ENCODE measurements at regions not wholly inside any gene's neighbourhood (a gene's known extent, or its start where the extent isn't known, plus 50 kb on each side); places are given as distances from the start of the nearest gene placed in this dataset.

- Histone ChIP-seq H3K4me1 (ENCODE audit: insufficient read depth, low read length) (no peaks in the 10 kb centered on the region), H3K4me3 (ENCODE audit: low read length in 2 of 2) (no peak overlapping the region), H3K27me3 (ENCODE audit: insufficient read depth, low read length) (no peaks in the 10 kb centered on the region), H3K27ac (ENCODE audit: low read depth, low read length) (no peak overlapping the region), H3K36me3 (ENCODE audit: insufficient read depth, low read length) (no peaks in the 10 kb centered on the region), H3K9me3 (ENCODE audit: control insufficient read depth in 1 of 2, low read length in 2 of 2) (no peaks in the 10 kb centered on the region)
- H3K36me3 Mint-ChIP-seq, result no peaks in the 10 kb centered on the region
- ChIA-PET CTCF (ENCODE audit: partially characterized antibody) (no interaction called here), POLR2A (ENCODE audit: partially characterized antibody) (no interaction called here)
- no peaks in the 10 kb centered on the region for H3K4me1 Mint-ChIP-seq
- no peak for DNase-seq
- H3K27ac Mint-ChIP-seq, result no peak overlapping the region
- H3K27me3 Mint-ChIP-seq, result no peaks in the 10 kb centered on the region
- no peak overlapping the region for H3K4me3 Mint-ChIP-seq
- intact Hi-C loops (cut with micrococcal nuclease), result no loop called here
- peaks cover 0 to 4% (median 0%) of the 10 kb centered on the region in 8 donors for H3K9me3 Mint-ChIP-seq
Observed at GRCh38 chr11:122280870-122281269, 164.9 kb upstream of the BLID start.

- H3K27ac Mint-ChIP-seq, result no peak overlapping the region
- no peaks in the 10 kb centered on the region for H3K4me1 Mint-ChIP-seq
- no peak for DNase-seq
- peaks cover 0 to 4% (median 0%) of the 10 kb centered on the region in 8 donors for H3K9me3 Mint-ChIP-seq
- POLR2A ChIA-PET (ENCODE audit: partially characterized antibody), result no interaction called here
- no peak overlapping the region for H3K27ac ChIP-seq (ENCODE audit: low read depth, low read length)
- no peak overlapping the region for H3K4me3 Mint-ChIP-seq
- CTCF ChIA-PET (ENCODE audit: partially characterized antibody), result no interaction called here
- intact Hi-C loops (cut with micrococcal nuclease), result no loop called here
- H3K4me1 ChIP-seq (ENCODE audit: insufficient read depth, low read length), result no peaks in the 10 kb centered on the region
- no peaks in the 10 kb centered on the region for H3K9me3 ChIP-seq (ENCODE audit: control insufficient read depth in 1 of 2, low read length in 2 of 2)
- no peaks in the 10 kb centered on the region for H3K36me3 ChIP-seq (ENCODE audit: insufficient read depth, low read length)
- no peaks in the 10 kb centered on the region for H3K36me3 Mint-ChIP-seq
- H3K27me3 Mint-ChIP-seq, result no peaks in the 10 kb centered on the region
- H3K27me3 ChIP-seq (ENCODE audit: insufficient read depth, low read length), result no peaks in the 10 kb centered on the region
- H3K4me3 ChIP-seq (ENCODE audit: low read length in 2 of 2), result no peak overlapping the region
Observed at GRCh38 chr11:122279194-122279593, 163.2 kb upstream of the BLID start.

GRCh38 chr11:122277493-122277892 lies 161.5 kb upstream of the BLID start:
- H3K9me3 ChIP-seq (ENCODE audit: control insufficient read depth in 1 of 2, low read length in 2 of 2), result no peaks in the 10 kb centered on the region
- Mint-ChIP-seq H3K36me3 (no peaks in the 10 kb centered on the region), H3K4me1 (no peaks in the 10 kb centered on the region), H3K4me3 (no peak overlapping the region), H3K27me3 (peaks cover 0 to 3% of the 10 kb centered on the region in 2 donors), H3K27ac (no peak overlapping the region), H3K9me3 (peaks cover 0 to 3% (median 0%) of the 10 kb centered on the region in 8 donors)
- H3K4me3 ChIP-seq (ENCODE audit: low read length in 2 of 2), result no peak overlapping the region
- POLR2A ChIA-PET (ENCODE audit: partially characterized antibody), result no interaction called here
- intact Hi-C loops (cut with micrococcal nuclease), result no loop called here
- DNase-seq, result no peak
- CTCF ChIA-PET (ENCODE audit: partially characterized antibody), result no interaction called here
- H3K36me3 ChIP-seq (ENCODE audit: insufficient read depth, low read length), result no peaks in the 10 kb centered on the region
- no peak overlapping the region for H3K27ac ChIP-seq (ENCODE audit: low read depth, low read length)
- H3K27me3 ChIP-seq (ENCODE audit: insufficient read depth, low read length), result no peaks in the 10 kb centered on the region
- H3K4me1 ChIP-seq (ENCODE audit: insufficient read depth, low read length), result no peaks in the 10 kb centered on the region

- DNase-seq, result no peak
- H3K4me1 Mint-ChIP-seq, result no peaks in the 10 kb centered on the region
- no peak overlapping the region for H3K4me3 ChIP-seq (ENCODE audit: low read length in 2 of 2)
- no peak overlapping the region for H3K4me3 Mint-ChIP-seq
- no peaks in the 10 kb centered on the region for H3K36me3 ChIP-seq (ENCODE audit: insufficient read depth, low read length)
- H3K9me3 ChIP-seq (ENCODE audit: control insufficient read depth in 1 of 2, low read length in 2 of 2), result no peaks in the 10 kb centered on the region
- H3K27ac ChIP-seq (ENCODE audit: low read depth, low read length), result no peak overlapping the region
- no peaks in the 10 kb centered on the region for H3K4me1 ChIP-seq (ENCODE audit: insufficient read depth, low read length)
- peaks cover 0 to 3% of the 10 kb centered on the region in 2 donors for H3K27me3 Mint-ChIP-seq
- H3K9me3 Mint-ChIP-seq, result peaks cover 0 to 3% (median 0%) of the 10 kb centered on the region in 8 donors
- intact Hi-C loops (cut with micrococcal nuclease), result no loop called here
- no peaks in the 10 kb centered on the region for H3K27me3 ChIP-seq (ENCODE audit: insufficient read depth, low read length)
- no peak overlapping the region for H3K27ac Mint-ChIP-seq
- no peaks in the 10 kb centered on the region for H3K36me3 Mint-ChIP-seq
- ChIA-PET POLR2A (ENCODE audit: partially characterized antibody) (no interaction called here), CTCF (ENCODE audit: partially characterized antibody) (no interaction called here)
Observed at GRCh38 chr11:122276221-122276620, 160.2 kb upstream of the BLID start.

GRCh38 chr11:122275508-122275907 lies 159.5 kb upstream of the BLID start:
- H3K36me3 Mint-ChIP-seq, result no peaks in the 10 kb centered on the region
- Histone ChIP-seq H3K9me3 (ENCODE audit: control insufficient read depth in 1 of 2, low read length in 2 of 2) (no peaks in the 10 kb centered on the region), H3K4me1 (ENCODE audit: insufficient read depth, low read length) (no peaks in the 10 kb centered on the region), H3K4me3 (ENCODE audit: low read length in 2 of 2) (no peak overlapping the region), H3K36me3 (ENCODE audit: insufficient read depth, low read length) (no peaks in the 10 kb centered on the region), H3K27ac (ENCODE audit: low read depth, low read length) (no peak overlapping the region), H3K27me3 (ENCODE audit: insufficient read depth, low read length) (no peaks in the 10 kb centered on the region)
- H3K27me3 Mint-ChIP-seq, result peaks cover 0 to 3% of the 10 kb centered on the region in 2 donors
- no peak overlapping the region for H3K4me3 Mint-ChIP-seq
- H3K9me3 Mint-ChIP-seq, result peaks cover 0 to 3% (median 0%) of the 10 kb centered on the region in 8 donors
- no peak overlapping the region for H3K27ac Mint-ChIP-seq
- intact Hi-C loops (cut with micrococcal nuclease), result no loop called here
- no peak for DNase-seq
- CTCF ChIA-PET (ENCODE audit: partially characterized antibody), result no interaction called here
- POLR2A ChIA-PET (ENCODE audit: partially characterized antibody), result no interaction called here
- H3K4me1 Mint-ChIP-seq, result no peaks in the 10 kb centered on the region

DNA sequence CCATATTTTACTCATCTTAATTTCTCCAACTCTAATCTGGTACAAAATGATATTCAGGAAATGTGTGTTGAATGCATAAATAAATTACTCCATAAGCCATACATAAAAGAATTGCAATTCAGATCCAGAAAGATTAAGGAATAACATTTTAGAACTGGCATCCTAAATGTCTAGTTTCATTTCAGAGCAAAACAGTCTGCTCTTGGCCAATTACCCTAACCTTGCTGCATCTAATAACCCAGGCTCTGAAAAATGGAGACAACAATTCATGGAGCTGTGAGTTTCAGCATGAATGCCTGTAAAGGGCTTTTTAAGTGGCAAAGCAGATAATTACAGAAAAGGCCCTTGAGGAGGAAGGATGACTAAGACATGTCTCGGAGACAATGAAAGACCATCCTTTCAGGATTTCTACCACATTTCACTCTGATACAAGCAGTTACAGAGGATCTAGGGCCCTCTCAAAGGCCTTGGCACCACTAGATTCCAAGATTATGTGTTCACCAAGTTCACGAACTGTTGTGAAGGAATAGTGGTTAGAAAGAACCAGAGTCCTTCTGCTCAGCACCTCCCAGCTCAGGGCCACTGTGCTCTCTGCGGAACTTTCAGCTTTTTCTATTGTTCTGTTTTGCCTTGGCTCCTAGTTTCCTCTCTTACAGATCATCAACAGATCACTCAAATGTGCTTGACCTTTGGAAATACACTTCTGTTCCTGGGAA lies 157.6 kb upstream of the BLID start:
- Mint-ChIP-seq H3K4me3 (no peak overlapping the region), H3K27me3 (peaks cover 2 to 3% of the 10 kb centered on the region in 2 donors), H3K27ac (no peak overlapping the region), H3K36me3 (no peaks in the 10 kb centered on the region), H3K4me1 (no peaks in the 10 kb centered on the region), H3K9me3 (peaks cover 0 to 3% (median 0%) of the 10 kb centered on the region in 8 donors)
- Histone ChIP-seq H3K36me3 (ENCODE audit: insufficient read depth, low read length) (no peaks in the 10 kb centered on the region), H3K4me3 (ENCODE audit: low read length in 2 of 2) (no peak overlapping the region), H3K27ac (ENCODE audit: low read depth, low read length) (no peak overlapping the region), H3K4me1 (ENCODE audit: insufficient read depth, low read length) (no peaks in the 10 kb centered on the region), H3K9me3 (ENCODE audit: control insufficient read depth in 1 of 2, low read length in 2 of 2) (no peaks in the 10 kb centered on the region), H3K27me3 (ENCODE audit: insufficient read depth, low read length) (no peaks in the 10 kb centered on the region)
- DNase-seq, result no peak
- POLR2A ChIA-PET (ENCODE audit: partially characterized antibody), result no interaction called here
- CTCF ChIA-PET (ENCODE audit: partially characterized antibody), result no interaction called here
- intact Hi-C loops (cut with micrococcal nuclease), result no loop called here

GRCh38 chr11:122271745-122272144 lies 155.7 kb upstream of the BLID start:
- Histone ChIP-seq H3K27me3 (ENCODE audit: insufficient read depth, low read length) (no peaks in the 10 kb centered on the region), H3K9me3 (ENCODE audit: control insufficient read depth in 1 of 2, low read length in 2 of 2) (no peaks in the 10 kb centered on the region), H3K4me3 (ENCODE audit: low read length in 2 of 2) (no peak overlapping the region), H3K4me1 (ENCODE audit: insufficient read depth, low read length) (no peaks in the 10 kb centered on the region), H3K36me3 (ENCODE audit: insufficient read depth, low read length) (no peaks in the 10 kb centered on the region), H3K27ac (ENCODE audit: low read depth, low read length) (no peak overlapping the region)
- ChIA-PET POLR2A (ENCODE audit: partially characterized antibody) (no interaction called here), CTCF (ENCODE audit: partially characterized antibody) (no interaction called here)
- H3K27me3 Mint-ChIP-seq, result peaks cover 3% of the 10 kb centered on the region in 2 donors
- no peak overlapping the region for H3K4me3 Mint-ChIP-seq
- H3K36me3 Mint-ChIP-seq, result no peaks in the 10 kb centered on the region
- no peaks in the 10 kb centered on the region for H3K4me1 Mint-ChIP-seq
- DNase-seq, result no peak
- intact Hi-C loops (cut with micrococcal nuclease), result no loop called here
- H3K27ac Mint-ChIP-seq, result no peak overlapping the region
- peaks cover 0 to 3% (median 0%) of the 10 kb centered on the region in 8 donors for H3K9me3 Mint-ChIP-seq

GRCh38 chr11:122271137-122271536 lies 155.1 kb upstream of the BLID start:
- Histone ChIP-seq H3K27ac (ENCODE audit: low read depth, low read length) (no peak overlapping the region), H3K4me1 (ENCODE audit: insufficient read depth, low read length) (no peaks in the 10 kb centered on the region), H3K36me3 (ENCODE audit: insufficient read depth, low read length) (no peaks in the 10 kb centered on the region), H3K27me3 (ENCODE audit: insufficient read depth, low read length) (no peaks in the 10 kb centered on the region), H3K4me3 (ENCODE audit: low read length in 2 of 2) (no peak overlapping the region), H3K9me3 (ENCODE audit: control insufficient read depth in 1 of 2, low read length in 2 of 2) (no peaks in the 10 kb centered on the region)
- Mint-ChIP-seq H3K4me1 (no peaks in the 10 kb centered on the region), H3K27me3 (peaks cover 3 to 4% of the 10 kb centered on the region in 2 donors), H3K36me3 (no peaks in the 10 kb centered on the region), H3K27ac (no peak overlapping the region), H3K4me3 (no peak overlapping the region), H3K9me3 (peaks cover 0 to 3% (median 0%) of the 10 kb centered on the region in 8 donors)
- intact Hi-C loops (cut with micrococcal nuclease), result no loop called here
- no peak for DNase-seq
- ChIA-PET CTCF (ENCODE audit: partially characterized antibody) (no interaction called here), POLR2A (ENCODE audit: partially characterized antibody) (no interaction called here)
